ENCODE measurements at regions not wholly inside any gene's neighbourhood (a gene's known extent, or its start where the extent isn't known, plus 50 kb on each side); places are given as distances from the start of the nearest gene placed in this dataset.

DNA sequence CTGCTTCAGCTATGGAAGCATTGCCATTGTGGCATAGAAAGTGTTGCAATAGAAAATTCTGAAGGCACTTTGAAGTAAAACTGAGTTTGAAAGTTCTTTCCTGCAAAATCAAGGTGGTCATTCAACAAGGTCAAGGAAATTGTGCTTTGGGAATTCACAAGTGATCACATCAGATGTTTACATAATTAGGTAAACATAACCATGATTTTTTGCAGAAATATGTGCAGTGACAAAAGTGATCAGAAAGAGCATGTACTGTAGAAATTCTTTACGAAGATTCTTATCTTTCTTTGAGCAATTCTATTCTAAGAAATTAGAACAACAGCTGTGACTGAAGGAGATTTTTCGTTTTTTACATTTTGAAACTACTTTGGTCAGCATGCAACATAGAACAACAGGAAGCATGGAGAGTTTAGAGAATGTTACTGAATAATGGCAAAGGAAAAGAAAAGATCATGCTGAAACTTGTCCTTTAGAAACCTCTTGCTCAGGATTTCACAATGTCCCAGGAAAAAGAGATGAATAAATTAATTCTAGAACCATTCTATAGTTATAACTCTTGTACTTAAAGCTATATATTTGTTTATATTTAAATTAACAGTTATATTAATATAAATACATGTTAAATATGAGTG lies 643.4 kb upstream of the ARPP21 start:
- H3K36me3 ChIP-seq (ENCODE audit: low read length) = no peaks in the 10 kb centered on the region
- no peaks in the 10 kb centered on the region for H3K9me3 ChIP-seq (ENCODE audit: insufficient read depth, low read length)
- H3K27me3 ChIP-seq (ENCODE audit: low read length) = no peaks in the 10 kb centered on the region
- no peak overlapping the region for H2AFZ ChIP-seq (ENCODE audit: low read depth, low read length, severe bottlenecking)
- no peaks in the 10 kb centered on the region for H3K9me2 ChIP-seq (replicated peaks; ENCODE audit: insufficient read depth, low read length)
- H3F3A ChIP-seq (ENCODE audit: insufficient read depth) = no peaks in the 10 kb centered on the region
- no peak overlapping the region for H3K27ac ChIP-seq (ENCODE audit: low read depth, low read length)
- no peak overlapping the region for H3K4me3 ChIP-seq (ENCODE audit: insufficient read depth, low read length, poor library complexity, severe bottlenecking)
- no peak overlapping the region for H3K4me2 ChIP-seq (ENCODE audit: low read depth, low read length, poor library complexity, severe bottlenecking)
- no peaks in the 10 kb centered on the region for H3K79me2 ChIP-seq (ENCODE audit: insufficient read depth, low read length)
- TF ChIP-seq EZH2phosphoT487 (conservative IDR thresholded peaks at IDR 0.05; ENCODE audit: low read length) = no peak
- TF ChIP-seq, protein P1, sequence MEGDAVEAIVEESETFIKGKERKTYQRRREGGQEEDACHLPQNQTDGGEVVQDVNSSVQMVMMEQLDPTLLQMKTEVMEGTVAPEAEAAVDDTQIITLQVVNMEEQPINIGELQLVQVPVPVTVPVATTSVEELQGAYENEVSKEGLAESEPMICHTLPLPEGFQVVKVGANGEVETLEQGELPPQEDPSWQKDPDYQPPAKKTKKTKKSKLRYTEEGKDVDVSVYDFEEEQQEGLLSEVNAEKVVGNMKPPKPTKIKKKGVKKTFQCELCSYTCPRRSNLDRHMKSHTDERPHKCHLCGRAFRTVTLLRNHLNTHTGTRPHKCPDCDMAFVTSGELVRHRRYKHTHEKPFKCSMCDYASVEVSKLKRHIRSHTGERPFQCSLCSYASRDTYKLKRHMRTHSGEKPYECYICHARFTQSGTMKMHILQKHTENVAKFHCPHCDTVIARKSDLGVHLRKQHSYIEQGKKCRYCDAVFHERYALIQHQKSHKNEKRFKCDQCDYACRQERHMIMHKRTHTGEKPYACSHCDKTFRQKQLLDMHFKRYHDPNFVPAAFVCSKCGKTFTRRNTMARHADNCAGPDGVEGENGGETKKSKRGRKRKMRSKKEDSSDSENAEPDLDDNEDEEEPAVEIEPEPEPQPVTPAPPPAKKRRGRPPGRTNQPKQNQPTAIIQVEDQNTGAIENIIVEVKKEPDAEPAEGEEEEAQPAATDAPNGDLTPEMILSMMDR (IDR thresholded peaks at IDR 0.05; ENCODE audit: insufficient read depth, low read length, poor library complexity, severe bottlenecking) = no peak
- H4K20me1 ChIP-seq (ENCODE audit: low read depth, low read length) = no peaks in the 10 kb centered on the region
- H3K9ac ChIP-seq (ENCODE audit: low read length) = no peak overlapping the region

DNA sequence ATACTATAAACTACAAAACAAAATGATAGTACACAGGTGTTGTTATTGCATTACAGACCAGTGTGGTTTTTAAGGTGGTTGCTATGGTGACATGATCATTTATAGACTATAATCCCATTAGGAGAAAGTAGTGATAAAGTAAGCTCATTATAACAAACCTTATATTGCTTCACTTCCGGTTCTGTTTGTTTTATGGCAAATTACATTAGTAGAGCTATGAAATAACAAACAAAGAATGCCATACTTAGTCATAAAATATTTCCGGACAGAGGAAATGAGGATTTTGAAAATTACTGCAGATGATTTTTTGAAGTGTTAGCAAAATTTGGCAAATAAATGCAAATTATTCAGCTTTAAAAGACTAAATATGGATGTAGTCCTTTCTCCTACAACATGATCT lies 640.4 kb upstream of the ARPP21 start:
- H3K9me2 ChIP-seq (replicated peaks; ENCODE audit: insufficient read depth, low read length) = no peaks in the 10 kb centered on the region
- TF ChIP-seq, protein P1 (IDR thresholded peaks at IDR 0.05; ENCODE audit: insufficient read depth, low read length, poor library complexity, severe bottlenecking) = no peak
- TF ChIP-seq EZH2phosphoT487 (conservative IDR thresholded peaks at IDR 0.05; ENCODE audit: low read length) = no peak
- no peak overlapping the region for H2AFZ ChIP-seq (ENCODE audit: low read depth, low read length, severe bottlenecking)
- H3K4me2 ChIP-seq (ENCODE audit: low read depth, low read length, poor library complexity, severe bottlenecking) = no peak overlapping the region
- H4K20me1 ChIP-seq (ENCODE audit: low read depth, low read length) = no peaks in the 10 kb centered on the region
- H3K9ac ChIP-seq (ENCODE audit: low read length) = no peak overlapping the region
- no peaks in the 10 kb centered on the region for H3F3A ChIP-seq (ENCODE audit: insufficient read depth)
- no peaks in the 10 kb centered on the region for H3K27me3 ChIP-seq (ENCODE audit: low read length)
- H3K27ac ChIP-seq (ENCODE audit: low read depth, low read length) = no peak overlapping the region
- H3K4me3 ChIP-seq (ENCODE audit: insufficient read depth, low read length, poor library complexity, severe bottlenecking) = no peak overlapping the region
- H3K36me3 ChIP-seq (ENCODE audit: low read length) = no peaks in the 10 kb centered on the region
- H3K79me2 ChIP-seq (ENCODE audit: insufficient read depth, low read length) = no peaks in the 10 kb centered on the region
- H3K9me3 ChIP-seq (ENCODE audit: insufficient read depth, low read length) = no peaks in the 10 kb centered on the region

DNA sequence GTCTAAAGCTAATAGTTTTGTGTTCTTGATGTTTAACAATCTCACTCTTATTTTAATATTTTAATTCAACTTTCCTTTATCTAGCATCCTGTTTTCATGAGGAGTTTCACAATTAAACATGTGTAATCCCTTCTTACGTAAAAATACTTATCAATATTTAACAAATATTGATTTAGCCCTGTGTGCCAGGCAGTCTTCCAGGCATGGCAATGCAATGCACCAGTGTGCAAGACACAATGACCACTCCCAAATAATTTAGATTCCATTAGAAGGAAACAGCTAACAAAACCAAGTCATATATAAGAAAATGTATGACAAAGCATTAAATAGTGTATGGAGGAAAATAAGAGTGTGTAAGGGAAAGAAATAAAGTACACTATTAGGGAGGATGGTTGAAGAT lies 627.1 kb upstream of the ARPP21 start:
- Histone ChIP-seq H3F3A (ENCODE audit: insufficient read depth) (no peaks in the 10 kb centered on the region), H3K36me3 (ENCODE audit: low read length) (no peaks in the 10 kb centered on the region), H4K20me1 (ENCODE audit: low read depth, low read length) (no peaks in the 10 kb centered on the region), H3K9ac (ENCODE audit: low read length) (no peak overlapping the region), H3K9me3 (ENCODE audit: insufficient read depth, low read length) (no peaks in the 10 kb centered on the region), H3K79me2 (ENCODE audit: insufficient read depth, low read length) (no peaks in the 10 kb centered on the region), H3K4me2 (ENCODE audit: low read depth, low read length, poor library complexity, severe bottlenecking) (no peak overlapping the region), H3K4me3 (ENCODE audit: insufficient read depth, low read length, poor library complexity, severe bottlenecking) (no peak overlapping the region), H3K27ac (ENCODE audit: low read depth, low read length) (no peak overlapping the region), H3K27me3 (ENCODE audit: low read length) (no peaks in the 10 kb centered on the region), H2AFZ (ENCODE audit: low read depth, low read length, severe bottlenecking) (no peak overlapping the region), H3K9me2 (replicated peaks; ENCODE audit: insufficient read depth, low read length) (no peaks in the 10 kb centered on the region)
- TF ChIP-seq, protein P1 (IDR thresholded peaks at IDR 0.05; ENCODE audit: insufficient read depth, low read length, poor library complexity, severe bottlenecking) = no peak
- TF ChIP-seq EZH2phosphoT487 (conservative IDR thresholded peaks at IDR 0.05; ENCODE audit: low read length) = no peak
